ENCODE measurements at regions not wholly inside any gene's neighbourhood (a gene's known extent, or its start where the extent isn't known, plus 50 kb on each side); places are given as distances from the start of the nearest gene placed in this dataset.
A peak's percentile ranks its signal among the peaks of the same experiment; 100 is the strongest.

GRCh38 chr7:124489082-124489819 is 276.3 kb downstream of the GPR37 start:
- DNase-seq, result no peak

GRCh38 chr7:124482229-124482628 is 283.4 kb downstream of the GPR37 start:
- DNase-seq, result no peak

- DNase-seq, result no peak
Measured at GRCh38 chr7:124480821-124481290, 284.7 kb downstream of the GPR37 start.

GRCh38 chr7:124480036-124480820 is 285.4 kb downstream of the GPR37 start:
- no peak for DNase-seq

- DNase-seq, result peak; percentile 90
Measured at GRCh38 chr7:124462249-124462648, 303.3 kb downstream of the GPR37 start.

GRCh38 chr7:124460555-124460954 is 305.0 kb downstream of the GPR37 start:
- DNase-seq, result no peak

- DNase-seq, result no peak
Measured at GRCh38 chr7:124460056-124460450, 305.5 kb downstream of the GPR37 start.

- peak; percentile 94 for DNase-seq
Measured at GRCh38 chr7:124459101-124460055, 306.2 kb downstream of the GPR37 start.

- DNase-seq, result peak; percentile 44
Measured at GRCh38 chr7:124457841-124458240, 307.8 kb downstream of the GPR37 start.

GRCh38 chr7:124456286-124456685 is 309.3 kb downstream of the GPR37 start:
- no peak for DNase-seq

GRCh38 chr7:124452186-124452585 is 313.4 kb downstream of the GPR37 start:
- peak; percentile 67 for DNase-seq

GRCh38 chr7:124449896-124450295 is 315.7 kb downstream of the GPR37 start:
- no peak for DNase-seq

- no peak for DNase-seq
Measured at GRCh38 chr7:124444696-124445480, 320.7 kb downstream of the GPR37 start.

- DNase-seq, result no peak
Measured at GRCh38 chr7:124443762-124444161, 321.8 kb downstream of the GPR37 start.

- peak; percentile 3 for DNase-seq
Measured at GRCh38 chr7:124440081-124440480, 325.5 kb downstream of the GPR37 start.

GRCh38 chr7:124432009-124432578 is 333.5 kb downstream of the GPR37 start:
- no peak for DNase-seq

- no peak for DNase-seq
Measured at GRCh38 chr7:124429923-124430322, 335.7 kb downstream of the GPR37 start.

GRCh38 chr7:124428781-124429180 is 336.8 kb downstream of the GPR37 start:
- no peak for DNase-seq

- DNase-seq, result no peak
Measured at GRCh38 chr7:124426621-124427020, 339.0 kb downstream of the GPR37 start.

- DNase-seq, result no peak
Measured at GRCh38 chr7:124423863-124424262, 341.7 kb downstream of the GPR37 start.

- DNase-seq, result no peak
Measured at GRCh38 chr7:124422081-124422480, 343.5 kb downstream of the GPR37 start.

All from fibroblast of skin of abdomen (primary cell).